WERI-Rb-1 (cell line): ENCODE measurements at regions not wholly inside any gene's neighbourhood (a gene's known extent, or its start where the extent isn't known, plus 50 kb on each side); places are given as distances from the start of the nearest gene placed in this dataset.

Experiments
- DNase-seq: peaks from one replicate; pipeline ENCODE4 v3.0.0-alpha.2; 2020
- H3K27ac ChIP-seq: fragments of 250-450 bp; sonication (Bioruptor Pico); 2 replicates; pipeline ENCODE4 v1.5.1; 2020; ENCODE audit warnings: mild to moderate bottlenecking, moderate library complexity
- H3K27me3 ChIP-seq: fragments of 250-450 bp; sonication (Bioruptor Pico); 2 replicates; pipeline ENCODE4 v1.5.1; 2021; ENCODE audit warnings: mild to moderate bottlenecking, low read depth, moderate library complexity; ENCODE audit not compliant: insufficient read depth, severe bottlenecking
- H3K36me3 ChIP-seq: fragments of 250-450 bp; sonication (Bioruptor Pico); 2 replicates; pipeline ENCODE4 v1.5.1; 2020; ENCODE audit warnings: mild to moderate bottlenecking, moderate library complexity
- H3K4me3 ChIP-seq: 2 replicates; pipeline ENCODE4 v1.5.1; 2011; ENCODE audit warnings: low read depth, mild to moderate bottlenecking, control low read depth, low read length
- H3K9me3 ChIP-seq: fragments of 250-450 bp; sonication (Bioruptor Pico); 2 replicates; pipeline ENCODE4 v1.5.1; 2021; ENCODE audit warnings: mild to moderate bottlenecking, moderate library complexity; ENCODE audit not compliant: severe bottlenecking
- CTCF ChIP-seq: IDR thresholded peaks from 2 replicates; pipeline ENCODE4 v1.5.1; 2011; ENCODE audit warnings: low read depth, mild to moderate bottlenecking, control low read depth, inconsistent platforms, low read length

GRCh38 chr5:33319841-33320240 lies 120.9 kb upstream of the TARS1 start:
- DNase-seq, result no peak

GRCh38 chr5:33321026-33321425 lies 119.7 kb upstream of the TARS1 start:
- DNase-seq, result no peak
- no peak for TF ChIP-seq CTCF
- H3K4me3 ChIP-seq, result no peak overlapping the region

More at GRCh38 chr5:33319841-33320240, 120.9 kb upstream of the TARS1 start:
- Histone ChIP-seq H3K9me3 (no peaks in the 10 kb centered on the region), H3K27me3 (peaks cover 84% of the 10 kb centered on the region), H3K36me3 (no peaks in the 10 kb centered on the region), H3K4me3 (no peak overlapping the region), H3K27ac (no peak overlapping the region)
- TF ChIP-seq CTCF, result no peak

GRCh38 chr5:33322632-33323031 lies 118.1 kb upstream of the TARS1 start:
- no peak for TF ChIP-seq CTCF
- no peak overlapping the region for H3K4me3 ChIP-seq
- peaks cover 84% of the 10 kb centered on the region for H3K27me3 ChIP-seq
- no peaks in the 10 kb centered on the region for H3K9me3 ChIP-seq
- no peaks in the 10 kb centered on the region for H3K36me3 ChIP-seq
- no peak for DNase-seq
- no peak overlapping the region for H3K27ac ChIP-seq

More at GRCh38 chr5:33321026-33321425, 119.7 kb upstream of the TARS1 start:
- Histone ChIP-seq H3K36me3 (no peaks in the 10 kb centered on the region), H3K27ac (no peak overlapping the region), H3K9me3 (no peaks in the 10 kb centered on the region), H3K27me3 (peaks cover 87% of the 10 kb centered on the region)

GRCh38 chr5:33324667-33325307 lies 116.0 kb upstream of the TARS1 start:
- DNase-seq, result no peak
- Histone ChIP-seq H3K9me3 (no peaks in the 10 kb centered on the region), H3K27ac (no peak overlapping the region), H3K27me3 (peaks cover 87% of the 10 kb centered on the region), H3K36me3 (no peaks in the 10 kb centered on the region), H3K4me3 (no peak overlapping the region)
- TF ChIP-seq CTCF, result no peak

GRCh38 chr5:33328818-33329217 lies 111.9 kb upstream of the TARS1 start:
- Histone ChIP-seq H3K27me3 (peaks cover 68% of the 10 kb centered on the region), H3K4me3 (no peak overlapping the region), H3K9me3 (no peaks in the 10 kb centered on the region), H3K36me3 (no peaks in the 10 kb centered on the region), H3K27ac (no peak overlapping the region)
- no peak for TF ChIP-seq CTCF
- no peak for DNase-seq

- no peaks in the 10 kb centered on the region for H3K9me3 ChIP-seq
- peaks cover 62% of the 10 kb centered on the region for H3K27me3 ChIP-seq
- H3K27ac ChIP-seq, result no peak overlapping the region
- TF ChIP-seq CTCF, result no peak
- H3K4me3 ChIP-seq, result no peak overlapping the region
- H3K36me3 ChIP-seq, result no peaks in the 10 kb centered on the region
- no peak for DNase-seq
Measured at GRCh38 chr5:33329891-33330290, 110.9 kb upstream of the TARS1 start.
